ENCODE measurements at regions not wholly inside any gene's neighbourhood (a gene's known extent, or its start where the extent isn't known, plus 50 kb on each side); places are given as distances from the start of the nearest gene placed in this dataset.

GRCh38 chr7:53518319-53518718 lies 482.9 kb downstream of the POM121L12 start:
- Mint-ChIP-seq H3K4me3 (no peak overlapping the region), H3K9me3 (peaks cover 13% of the 10 kb centered on the region), H3K27ac (no peak overlapping the region), H3K4me1 (no peaks in the 10 kb centered on the region), H3K36me3 (no peaks in the 10 kb centered on the region), H3K27me3 (ENCODE audit: low read depth) (no peaks in the 10 kb centered on the region)
- TF ChIP-seq, protein P1, sequence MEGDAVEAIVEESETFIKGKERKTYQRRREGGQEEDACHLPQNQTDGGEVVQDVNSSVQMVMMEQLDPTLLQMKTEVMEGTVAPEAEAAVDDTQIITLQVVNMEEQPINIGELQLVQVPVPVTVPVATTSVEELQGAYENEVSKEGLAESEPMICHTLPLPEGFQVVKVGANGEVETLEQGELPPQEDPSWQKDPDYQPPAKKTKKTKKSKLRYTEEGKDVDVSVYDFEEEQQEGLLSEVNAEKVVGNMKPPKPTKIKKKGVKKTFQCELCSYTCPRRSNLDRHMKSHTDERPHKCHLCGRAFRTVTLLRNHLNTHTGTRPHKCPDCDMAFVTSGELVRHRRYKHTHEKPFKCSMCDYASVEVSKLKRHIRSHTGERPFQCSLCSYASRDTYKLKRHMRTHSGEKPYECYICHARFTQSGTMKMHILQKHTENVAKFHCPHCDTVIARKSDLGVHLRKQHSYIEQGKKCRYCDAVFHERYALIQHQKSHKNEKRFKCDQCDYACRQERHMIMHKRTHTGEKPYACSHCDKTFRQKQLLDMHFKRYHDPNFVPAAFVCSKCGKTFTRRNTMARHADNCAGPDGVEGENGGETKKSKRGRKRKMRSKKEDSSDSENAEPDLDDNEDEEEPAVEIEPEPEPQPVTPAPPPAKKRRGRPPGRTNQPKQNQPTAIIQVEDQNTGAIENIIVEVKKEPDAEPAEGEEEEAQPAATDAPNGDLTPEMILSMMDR (IDR thresholded peaks at IDR 0.05; ENCODE audit: unreplicated experiment), result no peak
- DNase-seq (ENCODE audit: low spot score in 2 of 2, unreplicated experiment in 2 of 2), result no peak

DNA sequence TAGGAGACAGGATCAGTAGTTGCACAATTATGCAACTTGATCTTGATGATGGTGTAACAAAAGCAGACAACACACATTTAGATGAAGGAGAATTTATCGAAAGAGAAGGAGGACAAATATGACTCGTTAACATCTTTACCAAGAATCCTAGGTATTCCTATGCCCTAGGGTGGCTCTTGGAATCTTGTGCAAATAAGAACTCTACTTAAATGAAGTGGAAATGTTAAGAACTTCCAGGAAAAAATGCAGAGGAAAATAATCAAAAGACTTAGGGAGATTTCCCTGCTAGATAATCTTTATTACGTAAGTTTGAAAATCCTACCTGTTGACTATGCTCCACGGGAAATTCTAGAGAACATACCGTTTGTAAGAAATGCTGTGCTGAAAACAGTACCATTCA lies 485.4 kb downstream of the POM121L12 start:
- no peaks in the 10 kb centered on the region for H3K36me3 Mint-ChIP-seq

DNA sequence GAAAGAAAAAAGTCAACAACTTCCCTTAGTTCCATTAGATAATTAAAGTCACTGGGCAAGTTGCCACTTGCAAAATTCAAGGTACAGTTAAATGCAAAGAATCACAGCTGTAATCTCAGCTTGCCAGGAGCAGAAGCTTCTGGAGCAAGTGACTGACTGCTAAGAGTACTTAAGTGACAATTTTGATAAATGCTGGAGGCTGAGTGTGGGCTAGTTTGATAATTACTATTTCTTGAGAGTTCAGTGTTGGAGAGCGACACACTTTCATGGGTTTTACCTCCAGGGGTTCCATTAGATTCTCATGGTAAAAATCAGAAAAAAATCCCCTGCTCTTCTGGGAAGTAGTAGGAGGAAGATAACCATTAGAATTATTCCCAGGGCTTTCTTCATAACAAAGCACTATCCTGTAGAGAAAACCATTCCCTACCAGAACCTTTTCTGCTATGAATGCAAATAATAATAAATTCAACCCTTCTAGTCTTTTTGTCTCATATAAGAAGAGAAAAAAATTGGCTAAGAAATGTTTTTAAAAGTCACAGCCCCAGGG lies 486.3 kb downstream of the POM121L12 start:
- no peak overlapping the region for H3K27ac Mint-ChIP-seq
- TF ChIP-seq, protein P1 (IDR thresholded peaks at IDR 0.05; ENCODE audit: unreplicated experiment), result no peak
- H3K4me1 Mint-ChIP-seq, result no peaks in the 10 kb centered on the region
- H3K4me3 Mint-ChIP-seq, result no peak overlapping the region
- peaks cover 6% of the 10 kb centered on the region for H3K9me3 Mint-ChIP-seq
- no peaks in the 10 kb centered on the region for H3K27me3 Mint-ChIP-seq (ENCODE audit: low read depth)
- no peaks in the 10 kb centered on the region for H3K36me3 Mint-ChIP-seq
- DNase-seq (ENCODE audit: low spot score in 2 of 2, unreplicated experiment in 2 of 2), result no peak

More for the DNA sequence above, 485.4 kb downstream of the POM121L12 start:
- H3K27me3 Mint-ChIP-seq (ENCODE audit: low read depth), result no peaks in the 10 kb centered on the region
- no peak overlapping the region for H3K4me3 Mint-ChIP-seq
- H3K27ac Mint-ChIP-seq, result no peak overlapping the region
- peaks cover 6% of the 10 kb centered on the region for H3K9me3 Mint-ChIP-seq
- no peaks in the 10 kb centered on the region for H3K4me1 Mint-ChIP-seq
- no peak for DNase-seq (ENCODE audit: low spot score in 2 of 2, unreplicated experiment in 2 of 2)
- TF ChIP-seq, protein P1 (IDR thresholded peaks at IDR 0.05; ENCODE audit: unreplicated experiment), result no peak

GRCh38 chr7:53539558-53539957 lies 504.1 kb downstream of the POM121L12 start:
- H3K4me1 Mint-ChIP-seq, result no peaks in the 10 kb centered on the region
- no peaks in the 10 kb centered on the region for H3K27me3 Mint-ChIP-seq (ENCODE audit: low read depth)

DNA sequence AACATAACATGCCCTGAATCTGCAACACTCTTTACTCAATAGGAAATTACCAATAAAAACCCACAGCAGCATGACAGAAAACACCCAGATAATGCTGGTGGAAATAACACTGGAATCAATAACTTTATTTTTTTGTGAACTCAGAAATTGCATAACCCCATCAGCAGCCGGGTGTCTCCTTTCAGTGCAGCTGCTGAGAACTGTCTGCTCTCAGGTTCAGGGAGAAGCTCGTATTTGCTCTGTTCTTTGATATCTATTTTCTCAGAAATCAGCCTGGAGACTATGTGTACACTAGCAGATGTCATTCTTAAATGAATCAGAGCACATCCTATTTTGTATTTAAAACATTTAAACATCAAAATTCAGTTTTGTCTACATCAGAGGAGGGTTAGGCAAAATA lies 506.0 kb downstream of the POM121L12 start:
- Mint-ChIP-seq H3K4me1 (no peaks in the 10 kb centered on the region), H3K27ac (no peak overlapping the region), H3K4me3 (no peak overlapping the region), H3K27me3 (ENCODE audit: low read depth) (no peaks in the 10 kb centered on the region), H3K36me3 (no peaks in the 10 kb centered on the region), H3K9me3 (no peaks in the 10 kb centered on the region)
- TF ChIP-seq, protein P1 (IDR thresholded peaks at IDR 0.05; ENCODE audit: unreplicated experiment), result no peak
- no peak for DNase-seq (ENCODE audit: low spot score in 2 of 2, unreplicated experiment in 2 of 2)

More at GRCh38 chr7:53539558-53539957, 504.1 kb downstream of the POM121L12 start:
- Mint-ChIP-seq H3K36me3 (no peaks in the 10 kb centered on the region), H3K4me3 (no peak overlapping the region), H3K27ac (no peak overlapping the region), H3K9me3 (no peaks in the 10 kb centered on the region)
- no peak for DNase-seq (ENCODE audit: low spot score in 2 of 2, unreplicated experiment in 2 of 2)
- TF ChIP-seq, protein P1 (IDR thresholded peaks at IDR 0.05; ENCODE audit: unreplicated experiment), result no peak

DNA sequence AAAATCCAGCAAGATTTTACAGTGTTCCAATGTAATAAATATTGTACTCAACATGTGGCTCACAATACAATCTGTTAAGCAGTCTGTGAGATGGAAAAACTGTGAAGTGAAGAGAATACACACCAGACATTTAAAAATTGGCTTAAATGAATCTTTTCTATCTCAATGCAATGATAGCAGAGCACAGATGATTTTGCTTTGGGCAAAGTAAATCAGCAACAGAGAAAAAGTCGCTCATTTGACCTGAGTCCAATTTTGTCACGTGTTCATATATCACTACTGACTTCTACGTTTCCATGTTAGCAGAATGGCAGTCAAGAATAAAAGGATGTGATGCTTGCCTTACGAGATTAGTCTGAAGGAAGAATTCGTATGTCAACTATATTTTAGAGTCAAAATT lies 506.7 kb downstream of the POM121L12 start:
- Mint-ChIP-seq H3K9me3 (no peaks in the 10 kb centered on the region), H3K36me3 (no peaks in the 10 kb centered on the region), H3K4me1 (no peaks in the 10 kb centered on the region), H3K27ac (no peak overlapping the region), H3K4me3 (no peak overlapping the region), H3K27me3 (ENCODE audit: low read depth) (no peaks in the 10 kb centered on the region)
- DNase-seq (ENCODE audit: low spot score in 2 of 2, unreplicated experiment in 2 of 2), result no peak
- TF ChIP-seq, protein P1 (IDR thresholded peaks at IDR 0.05; ENCODE audit: unreplicated experiment), result no peak

All from mesothelial cell of epicardium (in vitro differentiated cells).